ENCODE measurements at regions not wholly inside any gene's neighbourhood (a gene's known extent, or its start where the extent isn't known, plus 50 kb on each side); places are given as distances from the start of the nearest gene placed in this dataset.
"Not testable (repeated sequence)": the region's sequence is repeated elsewhere in the genome, so short reads cannot be mapped to it uniquely, and the experiment has no call there.

GRCh38 chr5:126056851-126057622 lies 366.2 kb upstream of the GRAMD2B start:
- H3K4me3 ChIP-seq (ENCODE audit: low read depth, low read length) = no peak overlapping the region
- no peak for TF ChIP-seq CTCF (IDR thresholded peaks at IDR 0.05; ENCODE audit: control insufficient read depth, extremely low read depth, insufficient read depth)
- no peak for DNase-seq (ENCODE audit: low read depth)

GRCh38 chr5:126058392-126058791 lies 364.8 kb upstream of the GRAMD2B start:
- not testable (repeated sequence) for DNase-seq (ENCODE audit: low read depth); H3K4me3 ChIP-seq (ENCODE audit: low read depth, low read length)

GRCh38 chr5:126062398-126063221 lies 360.6 kb upstream of the GRAMD2B start:
- no peak for DNase-seq (ENCODE audit: low read depth)
- no peak for TF ChIP-seq CTCF (IDR thresholded peaks at IDR 0.05; ENCODE audit: control insufficient read depth, extremely low read depth, insufficient read depth)
- H3K4me3 ChIP-seq (ENCODE audit: low read depth, low read length) = no peak overlapping the region

- H3K4me3 ChIP-seq (ENCODE audit: low read depth, low read length) = no peak overlapping the region
- no peak for TF ChIP-seq CTCF (IDR thresholded peaks at IDR 0.05; ENCODE audit: control insufficient read depth, extremely low read depth, insufficient read depth)
- DNase-seq (ENCODE audit: low read depth) = no peak
Measured at GRCh38 chr5:126065061-126065460, 358.1 kb upstream of the GRAMD2B start.

GRCh38 chr5:126066836-126067235 lies 356.4 kb upstream of the GRAMD2B start:
- TF ChIP-seq CTCF (IDR thresholded peaks at IDR 0.05; ENCODE audit: control insufficient read depth, extremely low read depth, insufficient read depth) = no peak

GRCh38 chr5:126067404-126067803 lies 355.8 kb upstream of the GRAMD2B start:
- no peak for DNase-seq (ENCODE audit: low read depth)
- TF ChIP-seq CTCF (IDR thresholded peaks at IDR 0.05; ENCODE audit: control insufficient read depth, extremely low read depth, insufficient read depth) = no peak
- H3K4me3 ChIP-seq (ENCODE audit: low read depth, low read length) = no peak overlapping the region

More at GRCh38 chr5:126066836-126067235, 356.4 kb upstream of the GRAMD2B start:
- DNase-seq (ENCODE audit: low read depth) = no peak
- H3K4me3 ChIP-seq (ENCODE audit: low read depth, low read length) = no peak overlapping the region

- DNase-seq (ENCODE audit: low read depth) = no peak
- H3K4me3 ChIP-seq (ENCODE audit: low read depth, low read length) = no peak overlapping the region
- TF ChIP-seq CTCF (IDR thresholded peaks at IDR 0.05; ENCODE audit: control insufficient read depth, extremely low read depth, insufficient read depth) = no peak
Measured at GRCh38 chr5:126069329-126069728, 353.9 kb upstream of the GRAMD2B start.

Data from LNCaP clone FGC (cell line).